GM23338 (cell line): ENCODE measurements at regions not wholly inside any gene's neighbourhood (a gene's known extent, or its start where the extent isn't known, plus 50 kb on each side); places are given as distances from the start of the nearest gene placed in this dataset.

Source experiments
- CREB1 ChIP-seq: fragments of 250-450 bp; sonication (Bioruptor Pico); IDR thresholded peaks from 2 replicates; pipeline ENCODE4 v1.5.0; 2020; ENCODE audit warnings: low read depth, mild to moderate bottlenecking, moderate library complexity
- CTCF ChIP-seq, 2 experiments: fragments of 200-600 bp in 1 of 2; sonication (generic) in 1 of 2; conservative IDR thresholded peaks; 2 replicates each; pipeline versions ENCODE4 v1.5.1 to v1.6.1; 2016 to 2017; ENCODE audit warnings: antibody characterized with exemption in 2 of 2, low read depth in 2 of 2, mild to moderate bottlenecking in 2 of 2, moderate library complexity in 1 of 2
- EZH2 ChIP-seq: fragments of 200-600 bp; sonication (generic); IDR thresholded peaks from one replicate; pipeline ENCODE4 v1.8.0; 2017; ENCODE audit warnings: antibody characterized with exemption, mild to moderate bottlenecking, low read depth; ENCODE audit not compliant: unreplicated experiment
- EZH2phosphoT487 ChIP-seq: fragments of 200-600 bp; sonication (generic); IDR thresholded peaks from one replicate; pipeline ENCODE4 v1.8.1; 2018; ENCODE audit warnings: antibody characterized with exemption; ENCODE audit not compliant: unreplicated experiment
- JUNB ChIP-seq: IDR thresholded peaks from one replicate; pipeline ENCODE4 v1.6.1; 2016; ENCODE audit warnings: antibody characterized with exemption; ENCODE audit not compliant: unreplicated experiment
- POLR2AphosphoS5 ChIP-seq: IDR thresholded peaks from 2 replicates; pipeline ENCODE4 v1.6.1; 2016; ENCODE audit warnings: antibody characterized with exemption, low read depth
- REST ChIP-seq: IDR thresholded peaks from one replicate; pipeline ENCODE4 v1.6.1; 2018; ENCODE audit warnings: antibody characterized with exemption; ENCODE audit not compliant: unreplicated experiment

DNA sequence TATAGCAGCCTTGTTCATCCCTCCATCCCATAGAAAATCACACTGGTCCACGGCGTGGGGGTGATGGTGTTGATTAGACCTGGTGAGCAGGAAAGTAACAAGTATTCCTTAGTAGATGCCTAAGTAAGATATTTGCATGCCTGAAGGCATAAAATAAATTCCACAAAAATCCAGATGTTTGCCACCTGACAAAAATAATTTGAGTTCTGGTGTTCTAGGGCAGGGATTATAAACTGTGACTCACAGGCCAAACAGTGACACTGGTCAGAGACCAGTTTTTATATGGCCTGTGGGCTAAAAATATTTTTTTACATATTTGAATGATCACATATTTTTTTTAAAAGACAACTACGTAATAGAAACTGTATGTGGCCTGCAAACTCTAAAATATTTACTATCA, 310.7 kb downstream of the RFC3 start:
- TF ChIP-seq EZH2 (no peak), CREB1 (CRISPR knock-in tag) (no peak), POLR2AphosphoS5 (no peak), CTCF (conservative IDR thresholded peaks at IDR 0.05; ENCODE audit: low read depth in 2 of 2) (no peak), EZH2phosphoT487 (no peak), REST (no peak), JUNB (no peak)
